Neural cell (in vitro differentiated cells): ENCODE measurements at regions not wholly inside any gene's neighbourhood (a gene's known extent, or its start where the extent isn't known, plus 50 kb on each side); places are given as distances from the start of the nearest gene placed in this dataset.

Experiments
- CTCF ChIP-seq: fragments of 450-650 bp; IDR thresholded peaks from 2 replicates; pipeline ENCODE4 v1.5.1; 2014; ENCODE audit warnings: antibody characterized with exemption, mild to moderate bottlenecking, moderate library complexity; ENCODE audit not compliant: poor library complexity, severe bottlenecking
- EP300 ChIP-seq: fragments of 450-650 bp; conservative IDR thresholded peaks from 2 replicates; pipeline ENCODE4 v1.6.1; 2014; ENCODE audit warnings: antibody characterized with exemption, mild to moderate bottlenecking, moderate library complexity; ENCODE audit not compliant: poor library complexity, severe bottlenecking
- EZH2 ChIP-seq: fragments of 200-600, 300-800 bp; shearing (Covaris generic), sonication (generic); IDR thresholded peaks from 2 replicates; pipeline ENCODE4 v1.6.1; 2014; ENCODE audit warnings: antibody characterized with exemption, low read length, borderline replicate concordance, mild to moderate bottlenecking; ENCODE audit not compliant: insufficient read depth, poor library complexity, severe bottlenecking
- MXI1 ChIP-seq: fragments of 450-650 bp; conservative IDR thresholded peaks from 2 replicates; pipeline ENCODE4 v1.6.1; 2014; ENCODE audit warnings: antibody characterized with exemption, mild to moderate bottlenecking; ENCODE audit not compliant: poor library complexity, severe bottlenecking
- POLR2AphosphoS5 ChIP-seq: IDR thresholded peaks from 2 replicates; pipeline ENCODE4 v1.6.1; 2012
- RAD21 ChIP-seq: fragments of 450-650 bp; conservative IDR thresholded peaks from 2 replicates; pipeline ENCODE4 v1.6.1; 2014; ENCODE audit warnings: antibody characterized with exemption, mild to moderate bottlenecking, moderate library complexity
- REST ChIP-seq: IDR thresholded peaks from 2 replicates; pipeline ENCODE4 v1.6.1; 2012; ENCODE audit warnings: borderline replicate concordance
- SMC3 ChIP-seq: fragments of 450-650 bp; conservative IDR thresholded peaks from 2 replicates; pipeline ENCODE4 v1.6.1; 2014; ENCODE audit warnings: antibody characterized with exemption, mild to moderate bottlenecking, moderate library complexity; ENCODE audit not compliant: poor library complexity
- TAF1 ChIP-seq: IDR thresholded peaks from 2 replicates; pipeline ENCODE4 v1.6.1; 2012; ENCODE audit warnings: low read depth

- TF ChIP-seq SMC3 (no peak), CTCF (no peak), POLR2AphosphoS5 (no peak), RAD21 (no peak), MXI1 (no peak), EZH2 (no peak), TAF1 (no peak), EP300 (no peak), REST (no peak)
Observed at GRCh38 chr5:143751342-143751741, 60.6 kb upstream of the HMHB1 start.
